K562 (cell line): ENCODE measurements at regions not wholly inside any gene's neighbourhood (a gene's known extent, or its start where the extent isn't known, plus 50 kb on each side); places are given as distances from the start of the nearest gene placed in this dataset.

Experiments used
- ATAC-seq: fragments of 200-7000 bp; cut with Tn5 transposase; 3 replicates; pipeline ENCODE4 v1.9.1; 2020; ENCODE audit warnings: moderate library complexity
- BruUV-seq: library from RNA; stranded (reverse); fragments of 400-500 nt; replicated peaks from 2 replicates; lab custom pipeline; 2021; lab: Mats Ljungman, UMichigan
- CTCF ChIA-PET: fragments of 300-600 bp; formaldehyde crosslinking; extraction: SDS; loops from one replicate; lab custom pipeline; 2021; ENCODE audit warnings: low intra/inter-chr PET ratio; lab: Yijun Ruan, JAX
- POLR2A ChIA-PET: fragments of 300-600, 350-650 bp; sonication (Branson Sonifier 250); formaldehyde crosslinking; extraction: SDS; loops from one replicate; lab custom pipeline; 2021; ENCODE audit warnings: antibody characterized with exemption, inconsistent platforms; lab: Yijun Ruan, JAX
- DNase-seq, 4 experiments: peaks; one replicate each; pipeline versions ENCODE4 v3.0.0 to v3.0.0-alpha.2; 2011 to 2018; ENCODE audit warnings: low spot score in 3 of 4, mixed read lengths in 3 of 4; ENCODE audit errors: extremely low read depth in 1 of 4
- FAIRE-seq: peaks from 2 replicates; lab custom pipeline; 2011; peaks lifted over from hg19 to GRCh38; lab: Jason Lieb, UNC
- H2AFZ ChIP-seq: 2 replicates; pipeline ENCODE4 v1.6.0; 2011; ENCODE audit warnings: low read depth, low read length, control low read depth, inconsistent platforms
- H3K27ac ChIP-seq: fragments of 200-600 bp; 3 replicates; pipeline ENCODE4 v1.8.0; 2011; ENCODE audit warnings: low read depth, mild to moderate bottlenecking, control low read depth, inconsistent platforms, low read length, moderate library complexity, mixed read lengths; ENCODE audit errors: extremely low read depth
- H3K27me3 ChIP-seq, 2 experiments: fragments of 300-600 bp in 1 of 2; 2 replicates in 1 of 2; 3 replicates in 1 of 2; pipeline versions ENCODE4 v1.6.0 to v1.8.0; 2011; ENCODE audit warnings: inconsistent platforms in 2 of 2, low read length in 2 of 2, mild to moderate bottlenecking in 1 of 2, mixed read lengths in 1 of 2, moderate library complexity in 1 of 2; ENCODE audit not compliant: control insufficient read depth in 2 of 2, insufficient read depth in 2 of 2
- H3K36me3 ChIP-seq: fragments of 300-600 bp; 3 replicates; pipeline ENCODE4 v1.8.0; 2011; ENCODE audit warnings: mild to moderate bottlenecking, low read length, inconsistent platforms; ENCODE audit not compliant: control insufficient read depth, insufficient read depth
- H3K4me1 ChIP-seq, 2 experiments: fragments of 200-600 bp in 1 of 2; replicated peaks in 1 of 2; 2 replicates in 1 of 2; 3 replicates in 1 of 2; pipeline versions ENCODE4 v1.5.1 to v1.8.0; 2011; ENCODE audit warnings: inconsistent platforms in 2 of 2, low read length in 2 of 2, mild to moderate bottlenecking in 1 of 2, mixed read lengths in 1 of 2, moderate library complexity in 1 of 2; ENCODE audit not compliant: control insufficient read depth in 2 of 2, insufficient read depth in 2 of 2
- H3K4me2 ChIP-seq: 2 replicates; pipeline ENCODE4 v1.6.1; 2011; ENCODE audit warnings: low read length, control low read depth, inconsistent platforms, mixed read lengths; ENCODE audit not compliant: insufficient read depth
- H3K4me3 ChIP-seq: fragments of 200-600 bp; sonication (generic), shearing (Covaris generic); 2 replicates; pipeline ENCODE4 v1.5.1; 2016; ENCODE audit warnings: control low read depth, inconsistent platforms
- H3K79me2 ChIP-seq: fragments of 200-600 bp; 3 replicates; pipeline ENCODE4 v1.8.0; 2011; ENCODE audit warnings: low read length, inconsistent platforms; ENCODE audit not compliant: control insufficient read depth, insufficient read depth
- H3K9ac ChIP-seq, 2 experiments: 2 replicates each; pipeline versions ENCODE4 v1.6.0 to v1.6.1; 2011; ENCODE audit warnings: low read depth in 2 of 2, low read length in 2 of 2, control low read depth in 1 of 2, inconsistent platforms in 1 of 2, mild to moderate bottlenecking in 1 of 2, mixed read lengths in 1 of 2; ENCODE audit not compliant: insufficient read depth in 1 of 2
- H3K9me1 ChIP-seq: one replicate; pipeline ENCODE4 v1.6.0; 2011; ENCODE audit warnings: inconsistent platforms, mild to moderate bottlenecking, low read length, moderate library complexity; ENCODE audit not compliant: control insufficient read depth, insufficient read depth
- H3K9me3 ChIP-seq: replicated peaks from 2 replicates; pipeline ENCODE4 v1.5.1; 2011; ENCODE audit warnings: low read depth, low read length, inconsistent platforms; ENCODE audit not compliant: control insufficient read depth, insufficient read depth
- H4K20me1 ChIP-seq: replicated peaks from 2 replicates; pipeline ENCODE4 v1.6.1; 2011; ENCODE audit warnings: low read length, inconsistent platforms, mixed read lengths; ENCODE audit not compliant: control insufficient read depth, insufficient read depth
- BRF1 ChIP-seq: IDR thresholded peaks from 3 replicates; pipeline ENCODE4 v1.6.1; 2011; ENCODE audit warnings: borderline replicate concordance, mild to moderate bottlenecking; ENCODE audit not compliant: insufficient read length; ENCODE audit errors: extremely low read depth
- HDAC8 ChIP-seq: fragments of 450-650 bp; IDR thresholded peaks from 2 replicates; pipeline ENCODE4 v1.6.1; 2016; ENCODE audit warnings: mild to moderate bottlenecking, missing genetic modification characterization, moderate library complexity, missing compliant biosample characterization
- JUNB ChIP-seq: fragments of 450-650 bp; formaldehyde crosslinking; conservative IDR thresholded peaks from 2 replicates; pipeline ENCODE4 v1.4.0; 2020; ENCODE audit warnings: mild to moderate bottlenecking
- KAT7 ChIP-seq: sonication (generic); formaldehyde crosslinking; IDR thresholded peaks from 2 replicates; pipeline ENCODE4 v1.8.0; 2022; ENCODE audit warnings: missing genetic modification reagents, mild to moderate bottlenecking, borderline replicate concordance
- KLF6 ChIP-seq: fragments of 250-450 bp; sonication (Bioruptor Pico); IDR thresholded peaks from 2 replicates; pipeline ENCODE4 v1.4.0; 2020; ENCODE audit warnings: mild to moderate bottlenecking, moderate library complexity, borderline replicate concordance
- PCBP1 ChIP-seq: fragments of 200-400 bp; formaldehyde crosslinking; IDR thresholded peaks from 2 replicates; pipeline ENCODE4 v1.6.1; 2018; ENCODE audit warnings: mild to moderate bottlenecking, low read depth, low read length; ENCODE audit not compliant: poor library complexity, severe bottlenecking
- PHB2 ChIP-seq: fragments of 450-650 bp; IDR thresholded peaks from 2 replicates; pipeline ENCODE4 v1.6.1; 2017; ENCODE audit warnings: low read depth
- RBM34 ChIP-seq: fragments of 200-400 bp; formaldehyde crosslinking; IDR thresholded peaks from 2 replicates; pipeline ENCODE4 v1.6.1; 2018; ENCODE audit warnings: low read length, borderline replicate concordance; ENCODE audit not compliant: insufficient read depth
- ZKSCAN3 ChIP-seq: fragments of 250-450 bp; sonication (Bioruptor Pico); IDR thresholded peaks from 2 replicates; pipeline ENCODE4 v1.4.0; 2020
- ZNF232 ChIP-seq: sonication (generic); formaldehyde crosslinking; IDR thresholded peaks from 2 replicates; pipeline ENCODE4 v1.8.0; 2022; ENCODE audit warnings: mild to moderate bottlenecking, missing genetic modification reagents
- ZNF274 ChIP-seq: IDR thresholded peaks from 2 replicates; pipeline ENCODE4 v1.6.1; 2011; ENCODE audit warnings: low read depth, mild to moderate bottlenecking, low read length, moderate library complexity, borderline replicate concordance
- WGBS: fragments of 100-300 bp; shearing (Covaris generic); methylation state at CpG from one replicate; pipeline ENCODE4 v1.1.6; 2016; ENCODE audit warnings: low coverage, mixed read lengths; ENCODE audit not compliant: insufficient coverage; ENCODE audit errors: missing lambda C conversion rate; 5-methylcytosine and 5-hydroxymethylcytosine counted together
- in situ Hi-C: fragments of 300-500 bp; cut with MboI; formaldehyde crosslinking; loops from 4 replicates; pipeline ENCODE4 v1.15.0; 2018; ENCODE audit warnings: inconsistent platforms, mixed read lengths
- intact Hi-C: fragments of 100-400 bp; cut with micrococcal nuclease; formaldehyde crosslinking; loops from 2 replicates; pipeline ENCODE4 v1.14.2; 2022
- TF ChIP-seq, protein P1 (sequence below), 2 experiments: fragments of 150-350 bp in 1 of 2; IDR thresholded peaks; 2 replicates each; pipeline ENCODE4 v1.6.1; 2012 to 2016; ENCODE audit warnings: low read depth in 2 of 2, low read length in 2 of 2, mild to moderate bottlenecking in 1 of 2, moderate library complexity in 1 of 2
- TF ChIP-seq, protein P2 (sequence below): sonication (generic); formaldehyde crosslinking; IDR thresholded peaks from 2 replicates; pipeline ENCODE4 v1.8.0; 2022; ENCODE audit warnings: missing genetic modification reagents, mild to moderate bottlenecking, borderline replicate concordance
- TF ChIP-seq, protein P3 (sequence below): fragments of 450-650 bp; formaldehyde crosslinking; conservative IDR thresholded peaks from 2 replicates; pipeline ENCODE4 v1.4.0; 2022; ENCODE audit warnings: mild to moderate bottlenecking, missing genetic modification characterization
- TF ChIP-seq, protein P4 (sequence below): fragments of 250-450 bp; sonication (Bioruptor Pico); IDR thresholded peaks from 2 replicates; pipeline ENCODE4 v1.5.0; 2020; ENCODE audit warnings: mild to moderate bottlenecking

DNA sequence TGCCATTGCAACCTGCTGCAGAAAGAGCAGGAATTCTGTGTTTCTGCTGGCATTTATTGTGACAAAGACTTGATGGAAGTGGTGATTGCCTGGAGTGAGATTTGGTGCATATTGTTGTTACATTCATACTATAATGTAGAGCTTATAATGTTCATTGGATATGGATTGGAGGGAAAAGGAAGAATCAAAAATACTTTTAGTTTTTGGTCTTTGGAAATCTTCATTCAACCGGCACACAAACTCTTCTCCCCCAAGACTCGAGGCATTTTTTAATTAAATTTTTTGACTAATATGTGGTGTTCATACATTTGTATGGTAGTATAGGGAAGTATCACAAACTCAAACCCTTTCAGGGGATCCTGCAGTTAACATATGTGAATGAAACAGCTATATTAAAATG, 380.8 kb downstream of the DOK5 start:
- Histone ChIP-seq H2AFZ (no peak overlapping the region), H3K9me3 (no peaks in the 10 kb centered on the region), H3K9me1 (no peaks in the 10 kb centered on the region), H4K20me1 (no peaks in the 10 kb centered on the region), H3K9ac (no peak overlapping the region), H3K4me3 (no peak overlapping the region), H3K36me3 (no peaks in the 10 kb centered on the region), H3K27ac (no peak overlapping the region), H3K79me2 (no peaks in the 10 kb centered on the region), H3K4me2 (no peak overlapping the region), H3K4me1 (no peaks in the 10 kb centered on the region), H3K27me3 (no peaks in the 10 kb centered on the region)
- BruUV-seq: no TSS peak
- DNase-seq: no peak
- ChIA-PET CTCF (no interaction called here), POLR2A (no interaction called here)
- FAIRE-seq: no peak
- 0% methylated on average over 2 of the region's 2 CpGs for WGBS
- TF ChIP-seq JUNB (CRISPR knock-in tag) (no peak), KAT7 (CRISPR knock-in tag) (no peak), RBM34 (no peak), PCBP1 (no peak), ZKSCAN3 (no peak), BRF1 (no peak), KLF6 (CRISPR knock-in tag) (no peak), HDAC8 (tag) (no peak), PHB2 (no peak), ZNF274 (no peak), ZNF232 (no peak)
- TF ChIP-seq, protein P1, sequence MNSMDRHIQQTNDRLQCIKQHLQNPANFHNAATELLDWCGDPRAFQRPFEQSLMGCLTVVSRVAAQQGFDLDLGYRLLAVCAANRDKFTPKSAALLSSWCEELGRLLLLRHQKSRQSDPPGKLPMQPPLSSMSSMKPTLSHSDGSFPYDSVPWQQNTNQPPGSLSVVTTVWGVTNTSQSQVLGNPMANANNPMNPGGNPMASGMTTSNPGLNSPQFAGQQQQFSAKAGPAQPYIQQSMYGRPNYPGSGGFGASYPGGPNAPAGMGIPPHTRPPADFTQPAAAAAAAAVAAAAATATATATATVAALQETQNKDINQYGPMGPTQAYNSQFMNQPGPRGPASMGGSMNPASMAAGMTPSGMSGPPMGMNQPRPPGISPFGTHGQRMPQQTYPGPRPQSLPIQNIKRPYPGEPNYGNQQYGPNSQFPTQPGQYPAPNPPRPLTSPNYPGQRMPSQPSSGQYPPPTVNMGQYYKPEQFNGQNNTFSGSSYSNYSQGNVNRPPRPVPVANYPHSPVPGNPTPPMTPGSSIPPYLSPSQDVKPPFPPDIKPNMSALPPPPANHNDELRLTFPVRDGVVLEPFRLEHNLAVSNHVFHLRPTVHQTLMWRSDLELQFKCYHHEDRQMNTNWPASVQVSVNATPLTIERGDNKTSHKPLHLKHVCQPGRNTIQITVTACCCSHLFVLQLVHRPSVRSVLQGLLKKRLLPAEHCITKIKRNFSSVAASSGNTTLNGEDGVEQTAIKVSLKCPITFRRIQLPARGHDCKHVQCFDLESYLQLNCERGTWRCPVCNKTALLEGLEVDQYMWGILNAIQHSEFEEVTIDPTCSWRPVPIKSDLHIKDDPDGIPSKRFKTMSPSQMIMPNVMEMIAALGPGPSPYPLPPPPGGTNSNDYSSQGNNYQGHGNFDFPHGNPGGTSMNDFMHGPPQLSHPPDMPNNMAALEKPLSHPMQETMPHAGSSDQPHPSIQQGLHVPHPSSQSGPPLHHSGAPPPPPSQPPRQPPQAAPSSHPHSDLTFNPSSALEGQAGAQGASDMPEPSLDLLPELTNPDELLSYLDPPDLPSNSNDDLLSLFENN (IDR thresholded peaks at IDR 0.05; ENCODE audit: low read depth in 2 of 2, low read length in 2 of 2): no peak
- TF ChIP-seq, protein P2, sequence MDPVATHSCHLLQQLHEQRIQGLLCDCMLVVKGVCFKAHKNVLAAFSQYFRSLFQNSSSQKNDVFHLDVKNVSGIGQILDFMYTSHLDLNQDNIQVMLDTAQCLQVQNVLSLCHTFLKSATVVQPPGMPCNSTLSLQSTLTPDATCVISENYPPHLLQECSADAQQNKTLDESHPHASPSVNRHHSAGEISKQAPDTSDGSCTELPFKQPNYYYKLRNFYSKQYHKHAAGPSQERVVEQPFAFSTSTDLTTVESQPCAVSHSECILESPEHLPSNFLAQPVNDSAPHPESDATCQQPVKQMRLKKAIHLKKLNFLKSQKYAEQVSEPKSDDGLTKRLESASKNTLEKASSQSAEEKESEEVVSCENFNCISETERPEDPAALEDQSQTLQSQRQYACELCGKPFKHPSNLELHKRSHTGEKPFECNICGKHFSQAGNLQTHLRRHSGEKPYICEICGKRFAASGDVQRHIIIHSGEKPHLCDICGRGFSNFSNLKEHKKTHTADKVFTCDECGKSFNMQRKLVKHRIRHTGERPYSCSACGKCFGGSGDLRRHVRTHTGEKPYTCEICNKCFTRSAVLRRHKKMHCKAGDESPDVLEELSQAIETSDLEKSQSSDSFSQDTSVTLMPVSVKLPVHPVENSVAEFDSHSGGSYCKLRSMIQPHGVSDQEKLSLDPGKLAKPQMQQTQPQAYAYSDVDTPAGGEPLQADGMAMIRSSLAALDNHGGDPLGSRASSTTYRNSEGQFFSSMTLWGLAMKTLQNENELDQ (CRISPR knock-in tag): no peak
- TF ChIP-seq, protein P3, sequence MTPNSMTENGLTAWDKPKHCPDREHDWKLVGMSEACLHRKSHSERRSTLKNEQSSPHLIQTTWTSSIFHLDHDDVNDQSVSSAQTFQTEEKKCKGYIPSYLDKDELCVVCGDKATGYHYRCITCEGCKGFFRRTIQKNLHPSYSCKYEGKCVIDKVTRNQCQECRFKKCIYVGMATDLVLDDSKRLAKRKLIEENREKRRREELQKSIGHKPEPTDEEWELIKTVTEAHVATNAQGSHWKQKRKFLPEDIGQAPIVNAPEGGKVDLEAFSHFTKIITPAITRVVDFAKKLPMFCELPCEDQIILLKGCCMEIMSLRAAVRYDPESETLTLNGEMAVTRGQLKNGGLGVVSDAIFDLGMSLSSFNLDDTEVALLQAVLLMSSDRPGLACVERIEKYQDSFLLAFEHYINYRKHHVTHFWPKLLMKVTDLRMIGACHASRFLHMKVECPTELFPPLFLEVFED: no peak
- TF ChIP-seq, protein P4, sequence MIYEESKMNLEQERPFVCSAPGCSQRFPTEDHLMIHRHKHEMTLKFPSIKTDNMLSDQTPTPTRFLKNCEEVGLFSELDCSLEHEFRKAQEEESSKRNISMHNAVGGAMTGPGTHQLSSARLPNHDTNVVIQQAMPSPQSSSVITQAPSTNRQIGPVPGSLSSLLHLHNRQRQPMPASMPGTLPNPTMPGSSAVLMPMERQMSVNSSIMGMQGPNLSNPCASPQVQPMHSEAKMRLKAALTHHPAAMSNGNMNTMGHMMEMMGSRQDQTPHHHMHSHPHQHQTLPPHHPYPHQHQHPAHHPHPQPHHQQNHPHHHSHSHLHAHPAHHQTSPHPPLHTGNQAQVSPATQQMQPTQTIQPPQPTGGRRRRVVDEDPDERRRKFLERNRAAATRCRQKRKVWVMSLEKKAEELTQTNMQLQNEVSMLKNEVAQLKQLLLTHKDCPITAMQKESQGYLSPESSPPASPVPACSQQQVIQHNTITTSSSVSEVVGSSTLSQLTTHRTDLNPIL (CRISPR knock-in tag): no peak
- ATAC-seq: no peak
- in situ Hi-C loops (no loop called here), intact Hi-C loops (no loop called here)
